ENCODE measurements at regions not wholly inside any gene's neighbourhood (a gene's known extent, or its start where the extent isn't known, plus 50 kb on each side); places are given as distances from the start of the nearest gene placed in this dataset.

DNA sequence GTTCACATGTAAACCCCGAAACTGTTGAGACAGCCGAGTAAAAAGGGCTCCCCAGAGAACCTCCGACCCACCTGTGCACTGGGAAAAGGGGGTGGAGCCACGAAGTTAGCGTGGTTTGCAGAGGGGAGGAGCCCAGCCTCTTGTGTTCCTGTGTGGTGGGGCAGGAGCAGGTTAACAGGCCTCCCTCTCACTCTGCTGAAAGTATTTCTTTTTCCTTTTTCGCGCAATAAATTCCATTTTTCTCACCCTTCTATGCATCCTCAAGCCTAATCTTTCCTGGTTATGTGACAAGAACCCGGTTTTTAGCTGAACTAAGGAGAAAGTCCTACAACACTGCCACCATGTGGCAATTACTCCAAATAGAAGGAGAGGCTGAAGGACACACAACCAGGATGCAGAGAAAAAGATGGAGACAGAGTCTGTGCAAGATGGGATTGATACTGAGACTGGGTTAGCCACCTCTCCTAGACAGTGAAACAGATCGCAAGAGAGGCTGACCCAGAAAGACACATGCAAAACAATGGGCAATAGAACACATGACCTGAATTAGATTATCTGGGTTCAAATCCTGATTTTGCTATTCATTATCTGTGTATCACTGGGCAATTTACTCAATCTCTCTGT, 168.7 kb upstream of the PRSS16 start:
- in situ Hi-C loops (cut with MboI), result no loop called here

GRCh38 chr6:27081188-27081587, 166.3 kb upstream of the PRSS16 start:
- Histone ChIP-seq H4K20me1 (ENCODE audit: insufficient read depth) (no peaks in the 10 kb centered on the region), H3K36me3 (ENCODE audit: low read depth) (no peaks in the 10 kb centered on the region), H3K4me1 (ENCODE audit: insufficient read depth) (no peaks in the 10 kb centered on the region), H3K4me3 (no peak overlapping the region), H3K27ac (no peak overlapping the region), H2AFZ (no peak overlapping the region), H3K4me2 (ENCODE audit: unreplicated experiment) (no peak overlapping the region), H3K9me2 (ENCODE audit: insufficient read depth) (no peaks in the 10 kb centered on the region), H3K9ac (no peak overlapping the region), H3F3A (ENCODE audit: insufficient read depth) (no peaks in the 10 kb centered on the region), H3K79me2 (ENCODE audit: insufficient read depth) (no peaks in the 10 kb centered on the region), H3K9me3 (ENCODE audit: low read depth) (no peaks in the 10 kb centered on the region), H3K27me3 (replicated peaks; ENCODE audit: insufficient read depth) (peaks cover 25% of the 10 kb centered on the region; the same call in 1 of the 2 replicates)
- in situ Hi-C loops (cut with MboI), result loop anchor here (10.0 kb wide), 1 partner anchor 466 kb away; no protein-coding TSS in a partner anchor
- DNase-seq, result no peak
- TF ChIP-seq EZH2 (IDR thresholded peaks at IDR 0.05; ENCODE audit: insufficient read depth, poor library complexity, severe bottlenecking) (no peak), EZH2phosphoT487 (IDR thresholded peaks at IDR 0.05; ENCODE audit: insufficient read depth, low read depth) (no peak)

More for the DNA sequence above, 168.7 kb upstream of the PRSS16 start:
- Histone ChIP-seq H3K9me3 (ENCODE audit: low read depth) (no peaks in the 10 kb centered on the region), H3K9ac (no peak overlapping the region), H3K4me1 (ENCODE audit: insufficient read depth) (no peaks in the 10 kb centered on the region), H3K79me2 (ENCODE audit: insufficient read depth) (no peaks in the 10 kb centered on the region), H4K20me1 (ENCODE audit: insufficient read depth) (no peaks in the 10 kb centered on the region), H3K36me3 (ENCODE audit: low read depth) (no peaks in the 10 kb centered on the region), H3K4me3 (peak overlapping the region; percentile 56), H3K27ac (no peak overlapping the region), H2AFZ (peak overlapping the region; percentile 61; the same call in 1 of the 2 replicates), H3F3A (ENCODE audit: insufficient read depth) (no peaks in the 10 kb centered on the region), H3K4me2 (ENCODE audit: unreplicated experiment) (peak overlapping the region; percentile 48), H3K9me2 (ENCODE audit: insufficient read depth) (no peaks in the 10 kb centered on the region), H3K27me3 (replicated peaks; ENCODE audit: insufficient read depth) (peaks cover 27% of the 10 kb centered on the region; the same call in 1 of the 2 replicates)
- WGBS, 2 experiments (ENCODE audit: low coverage in 1 of 2, low lambda C conversion rate in 2 of 2, missing lambda C conversion rate in 2 of 2), result 1% methylated on average over 9 of the region's 9 CpGs
- TF ChIP-seq EZH2 (IDR thresholded peaks at IDR 0.05; ENCODE audit: insufficient read depth, poor library complexity, severe bottlenecking) (no peak), EZH2phosphoT487 (IDR thresholded peaks at IDR 0.05; ENCODE audit: insufficient read depth, low read depth) (no peak)
- DNase-seq, result peak; percentile 80

- H3K36me3 ChIP-seq (ENCODE audit: low read depth), result no peaks in the 10 kb centered on the region
Observed at GRCh38 chr6:27081931-27082330, 165.6 kb upstream of the PRSS16 start.

DNA sequence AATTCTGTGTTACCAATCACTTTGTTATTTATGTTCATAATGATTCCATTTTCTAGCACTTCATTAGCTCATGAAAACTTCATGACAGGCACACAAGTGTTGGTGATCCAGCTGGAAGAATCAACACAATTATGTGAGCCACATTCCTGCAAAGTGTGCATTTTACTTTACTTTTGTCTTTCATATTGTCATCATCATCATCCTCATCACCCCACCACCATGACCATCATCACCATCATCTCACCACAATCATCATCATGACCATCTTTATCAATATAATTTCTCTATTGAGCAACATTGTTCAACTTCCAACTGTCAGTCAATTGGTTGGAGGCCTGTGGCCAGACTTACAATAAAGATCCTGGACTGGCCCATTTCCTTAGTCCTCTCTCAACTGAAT, 159.4 kb upstream of the PRSS16 start:
- in situ Hi-C loops (cut with MboI), result loop anchor here (10.0 kb wide), 1 partner anchor 473 kb away; no protein-coding TSS in a partner anchor

More at GRCh38 chr6:27081931-27082330, 165.6 kb upstream of the PRSS16 start:
- Histone ChIP-seq H3K9me3 (ENCODE audit: low read depth) (no peaks in the 10 kb centered on the region), H3K9me2 (ENCODE audit: insufficient read depth) (no peaks in the 10 kb centered on the region), H3K4me1 (ENCODE audit: insufficient read depth) (no peaks in the 10 kb centered on the region), H4K20me1 (ENCODE audit: insufficient read depth) (no peaks in the 10 kb centered on the region), H3K27me3 (replicated peaks; ENCODE audit: insufficient read depth) (peaks cover 25% of the 10 kb centered on the region; the same call in 1 of the 2 replicates), H3K4me2 (ENCODE audit: unreplicated experiment) (no peak overlapping the region), H3K79me2 (ENCODE audit: insufficient read depth) (no peaks in the 10 kb centered on the region), H2AFZ (no peak overlapping the region), H3F3A (ENCODE audit: insufficient read depth) (no peaks in the 10 kb centered on the region), H3K27ac (no peak overlapping the region), H3K9ac (no peak overlapping the region), H3K4me3 (no peak overlapping the region)
- no peak for DNase-seq
- 10 to 17% methylated on average over 2 of the region's 2 CpGs for WGBS, 2 experiments (ENCODE audit: low coverage in 1 of 2, low lambda C conversion rate in 2 of 2, missing lambda C conversion rate in 2 of 2)
- in situ Hi-C loops (cut with MboI), result loop anchor here (10.0 kb wide), 1 partner anchor 467 kb away; no protein-coding TSS in a partner anchor
- no peak for TF ChIP-seq EZH2 (IDR thresholded peaks at IDR 0.05; ENCODE audit: insufficient read depth, poor library complexity, severe bottlenecking)
- TF ChIP-seq EZH2phosphoT487 (IDR thresholded peaks at IDR 0.05; ENCODE audit: insufficient read depth, low read depth), result no peak

More for the DNA sequence above, 159.4 kb upstream of the PRSS16 start:
- no peak for DNase-seq
- no peak overlapping the region for H3K4me3 ChIP-seq
- no peak overlapping the region for H3K4me2 ChIP-seq (ENCODE audit: unreplicated experiment)
- no peaks in the 10 kb centered on the region for H4K20me1 ChIP-seq (ENCODE audit: insufficient read depth)
- H3K36me3 ChIP-seq (ENCODE audit: low read depth), result no peaks in the 10 kb centered on the region
- H3K79me2 ChIP-seq (ENCODE audit: insufficient read depth), result no peaks in the 10 kb centered on the region
- no peak for TF ChIP-seq EZH2phosphoT487 (IDR thresholded peaks at IDR 0.05; ENCODE audit: insufficient read depth, low read depth)
- no peak for TF ChIP-seq EZH2 (IDR thresholded peaks at IDR 0.05; ENCODE audit: insufficient read depth, poor library complexity, severe bottlenecking)
- H3K4me1 ChIP-seq (ENCODE audit: insufficient read depth), result no peaks in the 10 kb centered on the region
- H3F3A ChIP-seq (ENCODE audit: insufficient read depth), result peaks cover 16% of the 10 kb centered on the region
- 0 out of 2 replicates have a peak, but pooled peaks cover 6% of the 10 kb centered on the region for H3K27me3 ChIP-seq (replicated peaks; ENCODE audit: insufficient read depth)
- no peaks in the 10 kb centered on the region for H3K9me2 ChIP-seq (ENCODE audit: insufficient read depth)
- H2AFZ ChIP-seq, result no peak overlapping the region
- no peaks in the 10 kb centered on the region for H3K9me3 ChIP-seq (ENCODE audit: low read depth)
- H3K27ac ChIP-seq, result no peak overlapping the region
- H3K9ac ChIP-seq, result no peak overlapping the region

All from GM23248 (cell line).